HG03039 (cell line): ENCODE measurements at regions not wholly inside any gene's neighbourhood (a gene's known extent, or its start where the extent isn't known, plus 50 kb on each side); places are given as distances from the start of the nearest gene placed in this dataset.
"Not testable (repeated sequence)": the region's sequence is repeated elsewhere in the genome, so short reads cannot be mapped to it uniquely, and the experiment has no call there.

Experiments used
- ATAC-seq: cut with Tn5 transposase; IDR thresholded peaks from one replicate; pipeline ENCODE4 v1.9.1; 2021; ENCODE audit warnings: mild to moderate bottlenecking, moderate library complexity; ENCODE audit not compliant: unreplicated experiment

GRCh38 chr14:101251812-101252442, 309.4 kb upstream of the DIO3 start:
- no peak for ATAC-seq

- no peak for ATAC-seq
Measured at GRCh38 chr14:101252443-101253214, 308.7 kb upstream of the DIO3 start.

- ATAC-seq, result no peak
Measured at GRCh38 chr14:101253948-101254347, 307.3 kb upstream of the DIO3 start.

GRCh38 chr14:101254805-101255764, 306.2 kb upstream of the DIO3 start:
- no peak for ATAC-seq

- no peak for ATAC-seq
Measured at GRCh38 chr14:101255765-101256125, 305.6 kb upstream of the DIO3 start.

- ATAC-seq, result no peak
Measured at GRCh38 chr14:101256266-101256665, 305.0 kb upstream of the DIO3 start.

GRCh38 chr14:101257551-101257950, 303.7 kb upstream of the DIO3 start:
- no peak for ATAC-seq

GRCh38 chr14:101259748-101260147, 301.5 kb upstream of the DIO3 start:
- no peak for ATAC-seq

GRCh38 chr14:101266441-101266840, 294.9 kb upstream of the DIO3 start:
- ATAC-seq, result not testable (repeated sequence)

- no peak for ATAC-seq
Measured at GRCh38 chr14:101273091-101273490, 288.2 kb upstream of the DIO3 start.

GRCh38 chr14:101276309-101277091, 284.8 kb upstream of the DIO3 start:
- no peak for ATAC-seq

GRCh38 chr14:101282418-101282817, 278.9 kb upstream of the DIO3 start:
- no peak for ATAC-seq

- ATAC-seq, result no peak
Measured at GRCh38 chr14:101284711-101285110, 276.6 kb upstream of the DIO3 start.

- no peak for ATAC-seq
Measured at GRCh38 chr14:101286271-101287018, 274.9 kb upstream of the DIO3 start.

GRCh38 chr14:101288436-101289229, 272.7 kb upstream of the DIO3 start:
- ATAC-seq, result no peak

- no peak for ATAC-seq
Measured at GRCh38 chr14:101289230-101289690, 272.0 kb upstream of the DIO3 start.

GRCh38 chr14:101289911-101290310, 271.4 kb upstream of the DIO3 start:
- no peak for ATAC-seq

- ATAC-seq, result no peak
Measured at GRCh38 chr14:101290611-101291010, 270.7 kb upstream of the DIO3 start.

- ATAC-seq, result no peak
Measured at GRCh38 chr14:101291390-101291789, 269.9 kb upstream of the DIO3 start.
